Vagina (tissue), 2 donors: ENCODE measurements at regions not wholly inside any gene's neighbourhood (a gene's known extent, or its start where the extent isn't known, plus 50 kb on each side); places are given as distances from the start of the nearest gene placed in this dataset.

Experiments
- DNase-seq, 2 donors: peaks; one replicate each; pipeline ENCODE4 v3.0.0-alpha.2; 2017; ENCODE audit errors: extremely low spot score in 2 of 2
- H3K27ac ChIP-seq: fragments of 200-600 bp; sonication (generic); one replicate; pipeline ENCODE4 v1.5.1; 2019
- H3K27me3 ChIP-seq: fragments of 200-600 bp; sonication (generic); one replicate; pipeline ENCODE4 v1.5.1; 2019
- H3K36me3 ChIP-seq, 2 donors: fragments of 200-600 bp; sonication (generic); one replicate each; pipeline ENCODE4 v1.5.1; 2017 to 2019
- H3K4me1 ChIP-seq: fragments of 200-600 bp; sonication (generic); one replicate; pipeline ENCODE4 v1.5.1; 2019
- H3K4me3 ChIP-seq, 2 donors: fragments of 200-600 bp; sonication (generic); 1 replicate in 1 of 2; 2 replicates in 1 of 2; pipeline ENCODE4 v1.5.1; 2016 to 2019
- H3K9me3 ChIP-seq: fragments of 200-600 bp; sonication (generic); one replicate; pipeline ENCODE4 v1.5.1; 2019
- CTCF ChIP-seq, 3 experiments: fragments of 450-650 bp in 2 of 3; fragments of 200-600 bp in 1 of 3; sonication (generic) in 1 of 3; IDR thresholded peaks; one replicate each; pipeline ENCODE4 v1.5.1; 2017 to 2019; ENCODE audit warnings: antibody characterized with exemption in 3 of 3, mild to moderate bottlenecking in 2 of 3, moderate library complexity in 2 of 3
- POLR2A ChIP-seq, 2 donors: fragments of 450-650 bp; IDR thresholded peaks; one replicate each; pipeline ENCODE4 v1.6.1; 2017; ENCODE audit warnings: antibody characterized with exemption in 2 of 2, mild to moderate bottlenecking in 2 of 2, moderate library complexity in 2 of 2
- POLR2AphosphoS5 ChIP-seq, 2 donors: sonication (generic); formaldehyde crosslinking; IDR thresholded peaks; one replicate each; pipeline ENCODE4 v1.9.0; 2017; ENCODE audit warnings: antibody characterized with exemption in 2 of 2, mild to moderate bottlenecking in 2 of 2, low read depth in 1 of 2; ENCODE audit not compliant: insufficient read depth in 1 of 2
- intact Hi-C: fragments of 100-400 bp; cut with DNase I; formaldehyde crosslinking; loops from one replicate; pipeline ENCODE4 v1.15.1; 2023

GRCh38 chr4:154999950-155000578 is 208.4 kb upstream of the NPY2R start:
- no peaks in the 10 kb centered on the region for H3K4me1 ChIP-seq
- H3K4me3 ChIP-seq: no peak overlapping the region
- TF ChIP-seq POLR2A (IDR thresholded peaks at IDR 0.05): no peak
- TF ChIP-seq POLR2AphosphoS5 (IDR thresholded peaks at IDR 0.05; ENCODE audit: insufficient read depth in 1 of 2, low read depth in 1 of 2): no peak
- no peak for TF ChIP-seq CTCF (IDR thresholded peaks at IDR 0.05)
- H3K27ac ChIP-seq: no peak overlapping the region
- no peaks in the 10 kb centered on the region for H3K27me3 ChIP-seq
- H3K36me3 ChIP-seq: no peaks in the 10 kb centered on the region
- no peak for DNase-seq
- intact Hi-C loops: no loop called here
- no peaks in the 10 kb centered on the region for H3K9me3 ChIP-seq

- DNase-seq: no peak
- no peak overlapping the region for H3K4me3 ChIP-seq
- H3K27me3 ChIP-seq: no peaks in the 10 kb centered on the region
- no peaks in the 10 kb centered on the region for H3K9me3 ChIP-seq
- no peak for TF ChIP-seq CTCF (IDR thresholded peaks at IDR 0.05)
- TF ChIP-seq POLR2A (IDR thresholded peaks at IDR 0.05): no peak
- no peak for TF ChIP-seq POLR2AphosphoS5 (IDR thresholded peaks at IDR 0.05; ENCODE audit: insufficient read depth in 1 of 2, low read depth in 1 of 2)
- H3K27ac ChIP-seq: no peak overlapping the region
- no peaks in the 10 kb centered on the region for H3K4me1 ChIP-seq
- intact Hi-C loops: no loop called here
- H3K36me3 ChIP-seq: no peaks in the 10 kb centered on the region
Measured at GRCh38 chr4:155001251-155001650, 207.2 kb upstream of the NPY2R start.

GRCh38 chr4:155005395-155006090 is 202.9 kb upstream of the NPY2R start:
- no peak overlapping the region for H3K27ac ChIP-seq
- H3K4me1 ChIP-seq: no peaks in the 10 kb centered on the region
- intact Hi-C loops: no loop called here
- H3K9me3 ChIP-seq: no peaks in the 10 kb centered on the region
- no peaks in the 10 kb centered on the region for H3K36me3 ChIP-seq
- H3K27me3 ChIP-seq: no peaks in the 10 kb centered on the region
- TF ChIP-seq CTCF (IDR thresholded peaks at IDR 0.05): no peak
- no peak overlapping the region for H3K4me3 ChIP-seq
- DNase-seq: no peak

- no peak for DNase-seq
- intact Hi-C loops: no loop called here
- Histone ChIP-seq H3K4me3 (no peak overlapping the region), H3K9me3 (no peaks in the 10 kb centered on the region), H3K27me3 (no peaks in the 10 kb centered on the region), H3K4me1 (no peaks in the 10 kb centered on the region), H3K27ac (no peak overlapping the region), H3K36me3 (no peaks in the 10 kb centered on the region)
- TF ChIP-seq POLR2AphosphoS5 (IDR thresholded peaks at IDR 0.05; ENCODE audit: insufficient read depth in 1 of 2, low read depth in 1 of 2) (no peak), CTCF (IDR thresholded peaks at IDR 0.05) (no peak), POLR2A (IDR thresholded peaks at IDR 0.05) (no peak)
Measured at GRCh38 chr4:155007660-155008176, 200.7 kb upstream of the NPY2R start.

GRCh38 chr4:155008389-155008788 is 200.0 kb upstream of the NPY2R start:
- H3K9me3 ChIP-seq: no peaks in the 10 kb centered on the region
- H3K4me1 ChIP-seq: no peaks in the 10 kb centered on the region
- TF ChIP-seq POLR2AphosphoS5 (IDR thresholded peaks at IDR 0.05; ENCODE audit: insufficient read depth in 1 of 2, low read depth in 1 of 2) (no peak), POLR2A (IDR thresholded peaks at IDR 0.05) (no peak), CTCF (IDR thresholded peaks at IDR 0.05) (no peak)
- no peak for DNase-seq
- intact Hi-C loops: no loop called here
- H3K27ac ChIP-seq: no peak overlapping the region
- H3K36me3 ChIP-seq: no peaks in the 10 kb centered on the region
- no peak overlapping the region for H3K4me3 ChIP-seq
- H3K27me3 ChIP-seq: no peaks in the 10 kb centered on the region
